Erythroblast (primary cell): ENCODE measurements at regions not wholly inside any gene's neighbourhood (a gene's known extent, or its start where the extent isn't known, plus 50 kb on each side); places are given as distances from the start of the nearest gene placed in this dataset.

Source experiments
- GATA1 ChIP-seq: IDR thresholded peaks from 2 replicates; pipeline ENCODE4 v1.6.1; 2011; ENCODE audit warnings: low read depth, mild to moderate bottlenecking, control low read depth, low read length, moderate library complexity
- POLR2A ChIP-seq: IDR thresholded peaks from 2 replicates; pipeline ENCODE4 v1.6.1; 2011; ENCODE audit warnings: mild to moderate bottlenecking, low read length

DNA sequence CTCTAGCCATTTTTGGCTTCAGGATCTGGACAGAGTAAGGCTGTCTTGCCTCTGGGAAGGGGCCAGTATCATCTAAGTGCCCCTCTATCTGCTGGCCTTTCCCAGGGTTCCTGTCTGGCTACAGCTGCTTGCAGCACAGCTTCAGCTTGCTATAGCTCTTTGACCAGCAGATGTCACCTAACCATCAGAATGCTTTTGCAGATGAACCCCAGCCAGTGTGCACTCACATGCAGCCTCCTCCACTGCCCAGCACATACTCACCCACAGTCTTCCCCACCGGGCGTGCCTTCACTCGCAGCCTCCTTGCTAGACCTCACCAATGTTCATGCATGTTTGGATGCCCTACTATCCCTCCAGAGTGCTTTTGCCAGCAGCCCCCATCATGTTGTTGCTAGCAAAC is 769.0 kb downstream of the BRINP3 start:
- no peak for TF ChIP-seq POLR2A
- TF ChIP-seq GATA1 = no peak
